ENCODE measurements at regions not wholly inside any gene's neighbourhood (a gene's known extent, or its start where the extent isn't known, plus 50 kb on each side); places are given as distances from the start of the nearest gene placed in this dataset.

DNA sequence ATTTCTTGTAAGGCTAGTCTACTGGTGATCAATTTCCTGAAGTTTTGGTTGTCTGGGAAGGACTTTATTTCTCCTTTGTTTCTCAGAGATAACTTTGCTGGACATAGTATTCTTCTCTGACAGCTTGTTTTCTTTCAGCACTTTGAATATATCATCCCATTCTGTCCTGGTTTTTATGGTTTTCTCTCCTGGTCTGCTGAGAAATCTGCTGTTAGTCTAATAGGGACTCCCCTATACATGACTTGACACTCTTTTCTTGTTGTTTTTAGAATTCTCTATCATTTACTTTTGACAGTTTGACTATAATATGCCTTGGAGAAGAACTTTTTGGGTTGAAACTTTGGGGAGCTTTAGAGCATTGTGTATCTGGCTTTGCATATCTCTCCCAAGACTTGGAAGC is 112.5 kb downstream of the PRL start:
- TF ChIP-seq, protein P1, sequence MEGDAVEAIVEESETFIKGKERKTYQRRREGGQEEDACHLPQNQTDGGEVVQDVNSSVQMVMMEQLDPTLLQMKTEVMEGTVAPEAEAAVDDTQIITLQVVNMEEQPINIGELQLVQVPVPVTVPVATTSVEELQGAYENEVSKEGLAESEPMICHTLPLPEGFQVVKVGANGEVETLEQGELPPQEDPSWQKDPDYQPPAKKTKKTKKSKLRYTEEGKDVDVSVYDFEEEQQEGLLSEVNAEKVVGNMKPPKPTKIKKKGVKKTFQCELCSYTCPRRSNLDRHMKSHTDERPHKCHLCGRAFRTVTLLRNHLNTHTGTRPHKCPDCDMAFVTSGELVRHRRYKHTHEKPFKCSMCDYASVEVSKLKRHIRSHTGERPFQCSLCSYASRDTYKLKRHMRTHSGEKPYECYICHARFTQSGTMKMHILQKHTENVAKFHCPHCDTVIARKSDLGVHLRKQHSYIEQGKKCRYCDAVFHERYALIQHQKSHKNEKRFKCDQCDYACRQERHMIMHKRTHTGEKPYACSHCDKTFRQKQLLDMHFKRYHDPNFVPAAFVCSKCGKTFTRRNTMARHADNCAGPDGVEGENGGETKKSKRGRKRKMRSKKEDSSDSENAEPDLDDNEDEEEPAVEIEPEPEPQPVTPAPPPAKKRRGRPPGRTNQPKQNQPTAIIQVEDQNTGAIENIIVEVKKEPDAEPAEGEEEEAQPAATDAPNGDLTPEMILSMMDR (IDR thresholded peaks at IDR 0.05), result no peak
- no peak for TF ChIP-seq POLR2AphosphoS5 (IDR thresholded peaks at IDR 0.05; ENCODE audit: low read depth, low read length)
- TF ChIP-seq, protein P2, sequence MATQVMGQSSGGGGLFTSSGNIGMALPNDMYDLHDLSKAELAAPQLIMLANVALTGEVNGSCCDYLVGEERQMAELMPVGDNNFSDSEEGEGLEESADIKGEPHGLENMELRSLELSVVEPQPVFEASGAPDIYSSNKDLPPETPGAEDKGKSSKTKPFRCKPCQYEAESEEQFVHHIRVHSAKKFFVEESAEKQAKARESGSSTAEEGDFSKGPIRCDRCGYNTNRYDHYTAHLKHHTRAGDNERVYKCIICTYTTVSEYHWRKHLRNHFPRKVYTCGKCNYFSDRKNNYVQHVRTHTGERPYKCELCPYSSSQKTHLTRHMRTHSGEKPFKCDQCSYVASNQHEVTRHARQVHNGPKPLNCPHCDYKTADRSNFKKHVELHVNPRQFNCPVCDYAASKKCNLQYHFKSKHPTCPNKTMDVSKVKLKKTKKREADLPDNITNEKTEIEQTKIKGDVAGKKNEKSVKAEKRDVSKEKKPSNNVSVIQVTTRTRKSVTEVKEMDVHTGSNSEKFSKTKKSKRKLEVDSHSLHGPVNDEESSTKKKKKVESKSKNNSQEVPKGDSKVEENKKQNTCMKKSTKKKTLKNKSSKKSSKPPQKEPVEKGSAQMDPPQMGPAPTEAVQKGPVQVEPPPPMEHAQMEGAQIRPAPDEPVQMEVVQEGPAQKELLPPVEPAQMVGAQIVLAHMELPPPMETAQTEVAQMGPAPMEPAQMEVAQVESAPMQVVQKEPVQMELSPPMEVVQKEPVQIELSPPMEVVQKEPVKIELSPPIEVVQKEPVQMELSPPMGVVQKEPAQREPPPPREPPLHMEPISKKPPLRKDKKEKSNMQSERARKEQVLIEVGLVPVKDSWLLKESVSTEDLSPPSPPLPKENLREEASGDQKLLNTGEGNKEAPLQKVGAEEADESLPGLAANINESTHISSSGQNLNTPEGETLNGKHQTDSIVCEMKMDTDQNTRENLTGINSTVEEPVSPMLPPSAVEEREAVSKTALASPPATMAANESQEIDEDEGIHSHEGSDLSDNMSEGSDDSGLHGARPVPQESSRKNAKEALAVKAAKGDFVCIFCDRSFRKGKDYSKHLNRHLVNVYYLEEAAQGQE (IDR thresholded peaks at IDR 0.05; ENCODE audit: insufficient read depth in 1 of 2, low read depth in 2 of 2, low read length in 1 of 2), result no peak
